HL-60 (cell line): ENCODE measurements at regions not wholly inside any gene's neighbourhood (a gene's known extent, or its start where the extent isn't known, plus 50 kb on each side); places are given as distances from the start of the nearest gene placed in this dataset.

Experiments
- DNase-seq, 2 experiments: peaks; one replicate each; pipeline ENCODE4 v3.0.0-alpha.2; 2010 to 2020; ENCODE audit warnings: low read depth in 1 of 2, low spot score in 1 of 2
- H3K27ac ChIP-seq: fragments of 250-450 bp; sonication (Bioruptor Pico); replicated peaks from 2 replicates; pipeline ENCODE4 v1.5.1; 2020; ENCODE audit warnings: mild to moderate bottlenecking, moderate library complexity
- H3K27me3 ChIP-seq: fragments of 250-450 bp; sonication (Bioruptor Pico); 2 replicates; pipeline ENCODE4 v1.5.1; 2021; ENCODE audit warnings: mild to moderate bottlenecking, moderate library complexity; ENCODE audit not compliant: insufficient read depth, poor library complexity, severe bottlenecking
- H3K4me3 ChIP-seq: replicated peaks from 2 replicates; pipeline ENCODE4 v1.5.1; 2011; ENCODE audit warnings: mild to moderate bottlenecking, control low read depth, low read length; ENCODE audit not compliant: insufficient read depth
- CTCF ChIP-seq: IDR thresholded peaks from one replicate; pipeline ENCODE4 v1.5.1; 2011; ENCODE audit warnings: low read length, control low read depth, inconsistent platforms; ENCODE audit not compliant: insufficient read depth
- GABPA ChIP-seq: IDR thresholded peaks from 2 replicates; pipeline ENCODE4 v1.6.1; 2012; ENCODE audit warnings: low read depth
- POLR2AphosphoS5 ChIP-seq: IDR thresholded peaks from 2 replicates; pipeline ENCODE4 v1.6.1; 2012; ENCODE audit warnings: low read depth
- REST ChIP-seq: IDR thresholded peaks from 2 replicates; pipeline ENCODE4 v1.6.1; 2012; ENCODE audit warnings: low read depth; ENCODE audit not compliant: insufficient replicate concordance
- SPI1 ChIP-seq: IDR thresholded peaks from 2 replicates; pipeline ENCODE4 v1.6.1; 2012; ENCODE audit warnings: low read depth, mild to moderate bottlenecking, borderline replicate concordance

- TF ChIP-seq GABPA (no peak), CTCF (no peak), SPI1 (no peak), POLR2AphosphoS5 (no peak), REST (no peak)
- Histone ChIP-seq H3K27me3 (no peaks in the 10 kb centered on the region), H3K4me3 (no peak overlapping the region), H3K27ac (no peak overlapping the region)
- DNase-seq, result no peak
Measured at GRCh38 chr3:177599326-177599725, 402.0 kb upstream of the TBL1XR1 start.

GRCh38 chr3:177599837-177600236, 402.6 kb upstream of the TBL1XR1 start:
- Histone ChIP-seq H3K27me3 (no peaks in the 10 kb centered on the region), H3K4me3 (no peak overlapping the region), H3K27ac (no peak overlapping the region)
- TF ChIP-seq CTCF, result no peak
- TF ChIP-seq POLR2AphosphoS5, result no peak
- TF ChIP-seq GABPA, result no peak
- no peak for TF ChIP-seq SPI1
- TF ChIP-seq REST, result no peak
- DNase-seq, result no peak

GRCh38 chr3:177600411-177600810, 403.1 kb upstream of the TBL1XR1 start:
- H3K27me3 ChIP-seq, result no peaks in the 10 kb centered on the region
- TF ChIP-seq REST, result no peak
- no peak for TF ChIP-seq SPI1
- no peak for TF ChIP-seq GABPA
- no peak for TF ChIP-seq CTCF
- no peak for TF ChIP-seq POLR2AphosphoS5
- no peak for DNase-seq
- no peak overlapping the region for H3K27ac ChIP-seq
- H3K4me3 ChIP-seq, result no peak overlapping the region
